ENCODE measurements at regions not wholly inside any gene's neighbourhood (a gene's known extent, or its start where the extent isn't known, plus 50 kb on each side); places are given as distances from the start of the nearest gene placed in this dataset.

DNA sequence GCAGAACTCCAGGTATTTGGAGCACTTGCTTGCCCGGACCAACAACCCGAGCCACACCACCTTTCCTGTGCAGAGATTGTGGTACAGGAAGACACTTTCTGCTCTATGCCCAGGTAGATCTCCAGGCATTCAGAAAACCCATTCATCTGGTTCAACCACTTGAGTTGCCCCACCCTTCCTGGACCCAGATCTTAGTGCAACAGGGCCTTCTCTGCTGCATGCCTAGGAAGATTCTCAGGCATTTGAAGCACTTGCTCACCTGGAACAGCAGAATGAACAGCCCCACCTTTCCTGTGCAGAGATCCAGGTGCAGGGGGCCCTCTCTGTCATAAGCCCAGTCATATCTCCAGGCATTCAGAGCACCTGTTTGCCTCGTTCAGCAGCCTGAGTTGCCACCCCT lies 412.8 kb upstream of the MGAT4C start:
- no peak overlapping the region for H3K27ac Mint-ChIP-seq (ENCODE audit: unreplicated experiment)
- no peak for FAIRE-seq
- H3K4me3 ChIP-seq (ENCODE audit: insufficient read depth, low read depth, low read length), result no peak overlapping the region

DNA sequence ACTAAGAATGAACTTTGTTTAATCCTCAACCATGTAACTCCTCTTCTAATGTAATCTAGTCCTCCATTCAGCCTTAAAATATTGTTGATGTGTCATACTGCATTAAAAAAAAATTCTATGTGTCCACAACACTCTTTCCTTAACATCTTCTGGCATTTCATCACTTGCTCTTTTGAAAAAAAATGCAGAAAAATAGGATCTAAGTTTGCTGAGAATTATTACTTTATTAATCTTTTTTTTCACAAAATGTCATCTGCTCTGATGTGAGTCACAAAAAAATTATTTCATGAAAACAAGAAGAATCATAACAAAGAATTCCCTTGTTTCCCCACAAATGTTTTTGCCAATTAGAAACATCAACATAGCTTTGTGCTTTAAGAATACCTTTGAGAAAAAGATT lies 410.1 kb upstream of the MGAT4C start:
- Histone ChIP-seq H3K4me1 (ENCODE audit: insufficient read depth, low read length) (no peaks in the 10 kb centered on the region), H3K9ac (ENCODE audit: low read length) (no peak overlapping the region), H3K36me3 (ENCODE audit: insufficient read depth, low read length) (no peaks in the 10 kb centered on the region), H4K20me1 (ENCODE audit: insufficient read depth, low read length) (no peaks in the 10 kb centered on the region), H3K4me3 (ENCODE audit: insufficient read depth, low read depth, low read length) (no peak overlapping the region), H3K79me2 (ENCODE audit: insufficient read depth, low read length) (no peaks in the 10 kb centered on the region), H3K9me3 (ENCODE audit: insufficient read depth, low read depth, low read length) (no peaks in the 10 kb centered on the region), H3K27me3 (ENCODE audit: insufficient read depth, low read length) (no peaks in the 10 kb centered on the region), H2AFZ (ENCODE audit: low read depth, low read length) (no peak overlapping the region), H3K27ac (ENCODE audit: low read depth, low read length) (no peak overlapping the region), H3K4me2 (ENCODE audit: low read length) (no peak overlapping the region)
- Mint-ChIP-seq H3K4me1 (ENCODE audit: low read depth, unreplicated experiment) (peaks cover 9% of the 10 kb centered on the region), H3K9me3 (ENCODE audit: unreplicated experiment) (no peaks in the 10 kb centered on the region), H3K36me3 (ENCODE audit: low read depth, unreplicated experiment) (no peaks in the 10 kb centered on the region), H3K27me3 (ENCODE audit: low read depth, unreplicated experiment) (no peaks in the 10 kb centered on the region), H3K4me3 (ENCODE audit: unreplicated experiment) (no peak overlapping the region), H3K27ac (ENCODE audit: unreplicated experiment) (no peak overlapping the region)
- TF ChIP-seq EZH2 (IDR thresholded peaks at IDR 0.05; ENCODE audit: insufficient read depth, low read length), result no peak
- TF ChIP-seq, protein P1, sequence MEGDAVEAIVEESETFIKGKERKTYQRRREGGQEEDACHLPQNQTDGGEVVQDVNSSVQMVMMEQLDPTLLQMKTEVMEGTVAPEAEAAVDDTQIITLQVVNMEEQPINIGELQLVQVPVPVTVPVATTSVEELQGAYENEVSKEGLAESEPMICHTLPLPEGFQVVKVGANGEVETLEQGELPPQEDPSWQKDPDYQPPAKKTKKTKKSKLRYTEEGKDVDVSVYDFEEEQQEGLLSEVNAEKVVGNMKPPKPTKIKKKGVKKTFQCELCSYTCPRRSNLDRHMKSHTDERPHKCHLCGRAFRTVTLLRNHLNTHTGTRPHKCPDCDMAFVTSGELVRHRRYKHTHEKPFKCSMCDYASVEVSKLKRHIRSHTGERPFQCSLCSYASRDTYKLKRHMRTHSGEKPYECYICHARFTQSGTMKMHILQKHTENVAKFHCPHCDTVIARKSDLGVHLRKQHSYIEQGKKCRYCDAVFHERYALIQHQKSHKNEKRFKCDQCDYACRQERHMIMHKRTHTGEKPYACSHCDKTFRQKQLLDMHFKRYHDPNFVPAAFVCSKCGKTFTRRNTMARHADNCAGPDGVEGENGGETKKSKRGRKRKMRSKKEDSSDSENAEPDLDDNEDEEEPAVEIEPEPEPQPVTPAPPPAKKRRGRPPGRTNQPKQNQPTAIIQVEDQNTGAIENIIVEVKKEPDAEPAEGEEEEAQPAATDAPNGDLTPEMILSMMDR (IDR thresholded peaks at IDR 0.05; ENCODE audit: insufficient read depth, low read depth, low read length), result no peak
- FAIRE-seq (no peak), DNase-seq (ENCODE audit: low read depth) (no peak)

More for the DNA sequence above, 412.8 kb upstream of the MGAT4C start:
- Histone ChIP-seq H4K20me1 (ENCODE audit: insufficient read depth, low read length) (no peaks in the 10 kb centered on the region), H3K4me2 (ENCODE audit: low read length) (no peak overlapping the region), H3K4me1 (ENCODE audit: insufficient read depth, low read length) (no peaks in the 10 kb centered on the region), H3K79me2 (ENCODE audit: insufficient read depth, low read length) (no peaks in the 10 kb centered on the region), H3K36me3 (ENCODE audit: insufficient read depth, low read length) (no peaks in the 10 kb centered on the region), H3K27ac (ENCODE audit: low read depth, low read length) (no peak overlapping the region), H2AFZ (ENCODE audit: low read depth, low read length) (no peak overlapping the region), H3K9me3 (ENCODE audit: insufficient read depth, low read depth, low read length) (no peaks in the 10 kb centered on the region), H3K9ac (ENCODE audit: low read length) (no peak overlapping the region), H3K27me3 (ENCODE audit: insufficient read depth, low read length) (no peaks in the 10 kb centered on the region)
- H3K4me3 Mint-ChIP-seq (ENCODE audit: unreplicated experiment), result no peak overlapping the region
- no peak for DNase-seq (ENCODE audit: low read depth)
- H3K4me1 Mint-ChIP-seq (ENCODE audit: low read depth, unreplicated experiment), result peaks cover 2% of the 10 kb centered on the region
- no peaks in the 10 kb centered on the region for H3K36me3 Mint-ChIP-seq (ENCODE audit: low read depth, unreplicated experiment)
- H3K9me3 Mint-ChIP-seq (ENCODE audit: unreplicated experiment), result no peaks in the 10 kb centered on the region
- H3K27me3 Mint-ChIP-seq (ENCODE audit: low read depth, unreplicated experiment), result no peaks in the 10 kb centered on the region
- no peak for TF ChIP-seq EZH2 (IDR thresholded peaks at IDR 0.05; ENCODE audit: insufficient read depth, low read length)
- TF ChIP-seq, protein P1 (IDR thresholded peaks at IDR 0.05; ENCODE audit: insufficient read depth, low read depth, low read length), result no peak

DNA sequence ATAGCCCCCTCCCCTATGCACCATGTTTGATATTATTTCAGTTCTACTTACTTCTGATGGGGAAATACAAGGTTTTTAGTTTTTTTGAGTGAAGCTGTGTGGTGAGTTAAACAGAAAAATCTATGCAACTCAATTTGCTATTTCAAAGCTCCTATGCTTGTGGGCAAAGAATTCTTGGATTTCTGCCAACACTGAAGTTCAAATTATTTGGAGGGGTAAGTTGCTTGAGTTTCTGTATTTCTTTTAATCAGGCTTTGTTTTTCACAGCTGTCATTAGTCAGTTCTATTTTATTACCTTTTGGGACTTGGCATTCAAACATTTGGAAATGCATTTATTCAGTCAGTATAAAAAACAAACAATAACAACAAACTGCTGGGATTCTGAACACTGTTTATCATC lies 407.5 kb upstream of the MGAT4C start:
- FAIRE-seq, result no peak
- H3K27ac ChIP-seq (ENCODE audit: low read depth, low read length), result no peak overlapping the region
- no peaks in the 10 kb centered on the region for H3K27me3 ChIP-seq (ENCODE audit: insufficient read depth, low read length)
- no peaks in the 10 kb centered on the region for H4K20me1 ChIP-seq (ENCODE audit: insufficient read depth, low read length)
- no peak overlapping the region for H3K4me3 ChIP-seq (ENCODE audit: insufficient read depth, low read depth, low read length)
- no peaks in the 10 kb centered on the region for H3K27me3 Mint-ChIP-seq (ENCODE audit: low read depth, unreplicated experiment)
- no peak overlapping the region for H2AFZ ChIP-seq (ENCODE audit: low read depth, low read length)
- no peaks in the 10 kb centered on the region for H3K36me3 ChIP-seq (ENCODE audit: insufficient read depth, low read length)
- H3K27ac Mint-ChIP-seq (ENCODE audit: unreplicated experiment), result no peak overlapping the region
- no peaks in the 10 kb centered on the region for H3K9me3 ChIP-seq (ENCODE audit: insufficient read depth, low read depth, low read length)
- no peak overlapping the region for H3K4me2 ChIP-seq (ENCODE audit: low read length)
- no peak overlapping the region for H3K4me3 Mint-ChIP-seq (ENCODE audit: unreplicated experiment)
- no peaks in the 10 kb centered on the region for H3K9me3 Mint-ChIP-seq (ENCODE audit: unreplicated experiment)
- peaks cover 20% of the 10 kb centered on the region for H3K4me1 Mint-ChIP-seq (ENCODE audit: low read depth, unreplicated experiment)
- no peak overlapping the region for H3K9ac ChIP-seq (ENCODE audit: low read length)
- TF ChIP-seq, protein P1 (IDR thresholded peaks at IDR 0.05; ENCODE audit: insufficient read depth, low read depth, low read length), result no peak
- no peak for TF ChIP-seq EZH2 (IDR thresholded peaks at IDR 0.05; ENCODE audit: insufficient read depth, low read length)
- peak; percentile 11 for DNase-seq (ENCODE audit: low read depth)
- H3K4me1 ChIP-seq (ENCODE audit: insufficient read depth, low read length), result no peaks in the 10 kb centered on the region
- no peaks in the 10 kb centered on the region for H3K79me2 ChIP-seq (ENCODE audit: insufficient read depth, low read length)
- no peaks in the 10 kb centered on the region for H3K36me3 Mint-ChIP-seq (ENCODE audit: low read depth, unreplicated experiment)

Data from astrocyte (in vitro differentiated cells and primary cell).